ENCODE measurements at regions not wholly inside any gene's neighbourhood (a gene's known extent, or its start where the extent isn't known, plus 50 kb on each side); places are given as distances from the start of the nearest gene placed in this dataset.

- DNase-seq: no peak
Observed at GRCh38 chr5:135219868-135220267, 179.2 kb downstream of the MACROH2A1 start.

GRCh38 chr5:135218790-135219568, 180.1 kb downstream of the MACROH2A1 start:
- no peak for DNase-seq

GRCh38 chr5:135218486-135218755, 180.6 kb downstream of the MACROH2A1 start:
- DNase-seq: no peak

GRCh38 chr5:135217669-135218485, 181.2 kb downstream of the MACROH2A1 start:
- no peak for DNase-seq

GRCh38 chr5:135216471-135217343, 182.3 kb downstream of the MACROH2A1 start:
- no peak for DNase-seq

- no peak for DNase-seq
Observed at GRCh38 chr5:135215617-135216470, 181.8 kb upstream of the PITX1 start.

GRCh38 chr5:135214897-135215616, 181.0 kb upstream of the PITX1 start:
- DNase-seq: no peak

GRCh38 chr5:135213466-135214239, 179.6 kb upstream of the PITX1 start:
- DNase-seq: no peak

- no peak for DNase-seq
Observed at GRCh38 chr5:135213027-135213386, 179.0 kb upstream of the PITX1 start.

GRCh38 chr5:135212361-135213026, 178.5 kb upstream of the PITX1 start:
- DNase-seq: no peak

GRCh38 chr5:135211791-135212190, 177.8 kb upstream of the PITX1 start:
- no peak for DNase-seq

GRCh38 chr5:135211083-135211790, 177.2 kb upstream of the PITX1 start:
- DNase-seq: peak in 3 of 58 donors; percentile 8 to 15 (median 10)

GRCh38 chr5:135210286-135211055, 176.4 kb upstream of the PITX1 start:
- DNase-seq: no peak

- no peak for DNase-seq
Observed at GRCh38 chr5:135208903-135209721, 175.1 kb upstream of the PITX1 start.

- no peak for DNase-seq
Observed at GRCh38 chr5:135208555-135208902, 174.5 kb upstream of the PITX1 start.

GRCh38 chr5:135207866-135208265, 173.8 kb upstream of the PITX1 start:
- no peak for DNase-seq

GRCh38 chr5:135206862-135207261, 172.8 kb upstream of the PITX1 start:
- no peak for DNase-seq

All from anterior cingulate cortex (tissue), 58 donors.